LoVo (cell line): ENCODE measurements at regions not wholly inside any gene's neighbourhood (a gene's known extent, or its start where the extent isn't known, plus 50 kb on each side); places are given as distances from the start of the nearest gene placed in this dataset.

Experiments used
- DNase-seq: peaks from one replicate; pipeline ENCODE4 v3.0.0-alpha.2; 2016; ENCODE audit warnings: low spot score

GRCh38 chr11:81749245-81749644 is 984.4 kb downstream of the FAM181B start:
- no peak for DNase-seq

GRCh38 chr11:81744336-81745116 is 989.1 kb downstream of the FAM181B start:
- no peak for DNase-seq

- no peak for DNase-seq
These were observed 1008.0 kb downstream of the FAM181B start for GRCh38 chr11:81725701-81726100.

DNA sequence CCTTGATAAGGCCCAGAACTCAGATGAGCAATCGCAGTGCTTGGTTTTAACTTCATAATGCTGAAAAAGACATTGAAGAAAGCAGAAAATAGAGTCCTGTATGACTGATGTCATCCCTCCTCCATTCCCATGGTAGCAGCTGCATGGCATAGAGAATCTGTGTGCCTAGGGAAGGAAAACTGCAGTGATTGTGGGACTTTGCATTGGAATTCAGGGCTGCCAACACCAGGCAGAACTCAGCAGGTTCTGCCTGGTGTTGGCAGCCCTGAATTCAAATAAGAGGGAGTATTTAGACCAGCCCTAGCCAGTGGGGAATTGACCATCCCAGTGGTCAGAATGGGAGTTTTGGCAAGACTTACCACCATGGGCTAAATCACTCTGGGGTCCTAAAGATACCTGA is 1016.0 kb downstream of the FAM181B start:
- no peak for DNase-seq

DNA sequence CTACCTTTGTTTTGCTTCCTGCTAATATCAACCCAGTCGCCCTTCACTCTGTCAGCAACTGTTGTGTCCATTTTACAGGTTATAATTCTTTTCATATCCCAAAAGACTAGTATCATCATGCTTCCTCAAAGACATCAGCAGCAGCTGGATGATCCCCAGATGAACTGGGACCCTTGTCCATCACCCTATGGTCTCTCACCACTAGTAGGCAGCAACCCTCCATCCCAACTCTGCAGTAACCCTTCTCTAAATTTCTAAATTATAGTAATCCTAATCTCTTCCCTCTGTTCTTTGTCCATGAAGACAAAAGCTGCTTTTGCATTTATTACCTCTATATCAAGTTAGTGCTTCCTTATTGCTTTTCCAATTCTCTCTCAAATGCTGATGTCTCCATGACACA is 1025.8 kb downstream of the FAM181B start:
- no peak for DNase-seq

DNA sequence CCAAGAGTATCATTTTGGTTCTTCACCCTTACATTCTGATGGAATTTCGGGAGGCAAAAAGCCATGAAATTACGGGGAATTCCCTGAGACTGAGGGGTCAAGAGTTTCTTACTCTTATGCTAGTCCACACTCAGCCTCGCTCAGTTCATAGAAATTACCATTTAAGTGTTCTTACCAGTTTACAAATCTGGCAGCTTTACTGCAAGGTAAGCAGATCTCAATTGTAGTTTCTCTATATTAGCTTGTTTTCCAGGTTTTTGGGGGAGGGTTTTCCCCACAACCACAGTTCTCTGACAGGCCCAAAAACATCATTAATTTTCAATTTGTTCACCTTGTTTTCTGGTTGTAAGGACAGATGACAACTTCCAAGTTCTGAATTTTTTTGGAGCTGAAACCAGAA is 1028.4 kb downstream of the FAM181B start:
- no peak for DNase-seq

- DNase-seq, result no peak
These were observed 1033.6 kb downstream of the FAM181B start for GRCh38 chr11:81700076-81700475.

DNA sequence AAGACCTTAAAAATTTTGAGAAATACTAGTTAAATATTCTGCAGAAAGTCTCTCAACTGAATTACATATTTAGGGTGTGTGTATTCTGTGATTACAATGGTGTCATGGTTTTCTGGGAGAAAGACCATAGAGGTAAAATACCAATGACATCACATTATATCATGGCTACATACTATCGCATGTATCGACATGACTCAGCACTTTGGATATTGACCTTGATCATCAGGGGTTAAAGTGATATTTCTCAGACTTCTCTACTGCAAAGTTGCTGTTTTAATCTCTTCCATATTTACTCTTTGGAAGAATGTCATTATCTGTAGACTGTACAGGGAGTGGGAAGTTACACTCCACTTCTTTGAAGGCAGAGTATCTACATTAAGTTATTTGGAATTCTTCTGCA is 1046.6 kb downstream of the FAM181B start:
- DNase-seq, result no peak

GRCh38 chr11:81674211-81674610 is 1059.5 kb downstream of the FAM181B start:
- no peak for DNase-seq

GRCh38 chr11:81673001-81673400 is 1060.7 kb downstream of the FAM181B start:
- DNase-seq, result no peak

GRCh38 chr11:81669935-81670543 is 1063.6 kb downstream of the FAM181B start:
- DNase-seq, result no peak

GRCh38 chr11:81658722-81659121 is 1074.9 kb downstream of the FAM181B start:
- DNase-seq, result peak; percentile 18

- no peak for DNase-seq
These were observed 1078.3 kb downstream of the FAM181B start for GRCh38 chr11:81655351-81655750.

- DNase-seq, result no peak
These were observed 1086.3 kb downstream of the FAM181B start for GRCh38 chr11:81647374-81647773.

DNA sequence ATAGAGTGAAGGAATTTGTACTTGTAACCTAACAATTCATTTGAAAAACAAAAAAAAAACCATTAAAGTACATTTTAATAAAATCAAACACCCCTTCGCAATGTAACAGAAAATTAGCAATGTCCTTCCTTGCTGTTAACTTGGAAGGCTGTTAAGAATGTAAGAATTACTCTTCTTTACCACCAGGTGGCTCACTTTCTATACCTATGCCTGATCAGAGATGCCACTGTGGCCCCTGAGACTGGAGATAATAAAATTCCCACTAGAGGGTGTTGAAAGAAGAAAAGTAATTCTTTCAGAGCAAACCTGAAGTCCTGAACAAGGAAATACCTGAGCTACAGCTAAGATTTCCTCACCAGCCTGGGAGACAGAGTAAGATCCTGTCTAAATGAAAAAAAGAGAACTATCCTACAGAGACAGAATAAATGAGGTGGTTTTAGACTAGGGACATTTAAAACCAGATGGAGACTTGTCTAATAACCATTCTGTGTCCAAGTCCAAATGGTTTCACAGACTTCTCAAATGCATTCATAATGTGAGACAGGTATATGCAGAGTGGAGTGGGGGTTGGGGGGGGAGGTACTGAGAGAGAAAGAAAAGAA is 1089.3 kb downstream of the FAM181B start:
- peak; percentile 67 for DNase-seq

GRCh38 chr11:81634483-81634882 is 1099.2 kb downstream of the FAM181B start:
- DNase-seq, result no peak

GRCh38 chr11:81602508-81602907 is 1131.2 kb downstream of the FAM181B start:
- DNase-seq, result no peak

- DNase-seq, result no peak
These were observed 1137.0 kb downstream of the FAM181B start for GRCh38 chr11:81596704-81597103.

DNA sequence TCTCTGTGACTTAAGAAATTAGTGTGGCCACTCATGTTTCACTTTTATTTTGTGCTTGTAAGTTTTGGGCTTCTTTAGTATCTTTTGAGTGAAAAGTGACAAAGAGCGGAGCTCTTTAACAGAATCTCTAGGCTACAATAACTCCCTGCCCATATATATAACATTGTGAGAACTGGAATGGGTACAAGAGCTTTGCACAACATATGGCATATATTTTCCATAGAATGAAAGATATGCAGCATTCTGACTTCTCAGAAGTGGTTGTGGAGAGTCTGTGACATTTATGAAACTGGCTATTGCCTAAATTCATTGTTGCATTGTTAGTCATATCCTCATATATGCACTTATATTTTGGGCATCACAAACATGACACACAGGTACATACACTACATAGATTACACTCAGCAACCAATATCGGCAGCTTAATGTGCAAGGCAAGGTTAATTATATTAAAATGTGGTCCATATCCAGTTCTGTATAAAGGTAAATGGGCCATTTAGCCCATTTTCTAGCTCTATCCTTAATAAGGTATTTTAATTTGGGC is 1148.2 kb downstream of the FAM181B start:
- DNase-seq, result no peak

- no peak for DNase-seq
These were observed 1154.3 kb downstream of the FAM181B start for GRCh38 chr11:81579339-81579738.

DNA sequence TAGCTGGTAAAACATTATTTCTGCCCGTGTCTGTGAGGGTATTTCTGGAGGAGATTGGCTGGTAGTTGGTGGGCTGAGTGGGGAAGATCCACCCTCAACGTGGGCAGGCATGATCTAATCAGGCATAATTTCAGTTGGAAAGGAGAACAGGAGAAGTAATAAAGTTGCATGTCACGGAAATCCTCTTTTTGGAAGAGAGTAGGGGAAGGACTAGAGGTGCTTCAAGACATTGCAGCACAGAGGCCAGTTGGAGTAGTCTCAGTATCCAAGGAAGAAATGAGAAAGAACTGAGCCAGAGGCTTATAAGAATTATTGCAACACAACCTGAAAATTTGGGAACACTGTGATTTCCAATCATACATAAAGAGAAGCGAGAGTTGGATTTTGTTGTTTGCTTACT is 1155.1 kb downstream of the FAM181B start:
- DNase-seq, result no peak

DNA sequence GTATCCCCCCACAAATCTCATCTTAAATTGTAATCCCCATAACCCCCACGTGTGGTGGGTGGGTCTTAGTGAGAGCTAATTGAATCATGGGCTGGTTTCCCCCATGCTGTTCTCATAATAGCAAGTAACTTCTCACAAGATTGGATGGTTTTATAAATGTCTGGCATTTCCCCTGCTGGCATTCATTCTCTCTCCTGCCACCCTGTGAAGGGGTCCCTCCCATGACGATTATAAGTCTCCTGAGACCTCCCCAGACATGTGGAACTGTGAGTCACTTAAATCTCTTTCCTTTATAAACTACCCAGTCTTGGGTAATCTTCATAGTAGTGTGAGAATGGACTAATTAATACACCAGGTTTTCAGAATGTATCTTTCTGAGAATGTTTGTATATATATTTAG is 1159.4 kb downstream of the FAM181B start:
- DNase-seq, result no peak

DNA sequence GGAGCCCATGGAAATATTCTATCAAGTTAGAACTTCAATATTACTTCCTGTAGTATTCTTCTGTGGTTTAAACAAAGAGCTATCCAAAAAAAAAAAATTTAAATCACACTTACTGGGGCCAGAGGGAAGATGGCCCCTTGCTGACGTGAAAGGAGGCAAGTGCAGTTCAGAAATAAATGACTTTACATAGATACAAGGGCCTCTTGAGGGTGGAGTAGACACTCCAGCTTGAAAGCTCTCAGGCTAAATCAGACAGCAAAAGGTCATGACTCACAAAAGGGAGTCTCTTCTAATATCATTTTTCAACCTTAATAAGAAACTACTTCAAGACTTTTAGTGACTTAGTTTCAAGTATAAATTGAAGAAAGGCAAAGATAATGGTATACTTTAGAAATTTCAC is 1160.3 kb downstream of the FAM181B start:
- no peak for DNase-seq
